Prostate gland (tissue), 2 donors: ENCODE measurements at regions not wholly inside any gene's neighbourhood (a gene's known extent, or its start where the extent isn't known, plus 50 kb on each side); places are given as distances from the start of the nearest gene placed in this dataset.

Experiments used
- DNase-seq: peaks from one replicate; pipeline ENCODE4 v3.0.0-alpha.2; 2019; ENCODE audit warnings: low spot score
- H3K27ac ChIP-seq, 2 donors: fragments of 200-600 bp; sonication (generic); 2 replicates each; pipeline ENCODE4 v1.5.1; 2017 to 2019
- H3K27me3 ChIP-seq: fragments of 200-600 bp; sonication (generic); replicated peaks from 2 replicates; pipeline ENCODE4 v1.5.1; 2019; ENCODE audit not compliant: insufficient read depth
- H3K36me3 ChIP-seq, 2 donors: fragments of 200-600 bp; sonication (generic); 1 replicate in 1 of 2; 2 replicates in 1 of 2; pipeline versions ENCODE4 v1.5.1 to v1.8.1; 2017 to 2019
- H3K4me1 ChIP-seq: fragments of 200-600 bp; sonication (generic); replicated peaks from 2 replicates; pipeline ENCODE4 v1.5.1; 2019
- H3K4me3 ChIP-seq, 2 donors: fragments of 200-600 bp; sonication (generic); 2 replicates each; pipeline ENCODE4 v1.5.1; 2017 to 2019
- H3K9me3 ChIP-seq: fragments of 200-600 bp; sonication (generic); 2 replicates; pipeline ENCODE4 v1.5.1; 2017
- POLR2A ChIP-seq: fragments of 450-650 bp; IDR thresholded peaks from one replicate; pipeline ENCODE4 v1.6.1; 2016; ENCODE audit warnings: antibody characterized with exemption, mild to moderate bottlenecking
- POLR2AphosphoS5 ChIP-seq: sonication (generic); formaldehyde crosslinking; IDR thresholded peaks from one replicate; pipeline ENCODE4 v1.6.1; 2017; ENCODE audit warnings: antibody characterized with exemption
- WGBS: methylation state at CpG from one replicate; pipeline ENCODE4 v1.1.5; 2018; 5-methylcytosine and 5-hydroxymethylcytosine counted together
- intact Hi-C: fragments of 100-400 bp; cut with DNase I; formaldehyde crosslinking; loops from one replicate; pipeline ENCODE4 v1.14.2; 2022
- TF ChIP-seq, protein P1 (sequence below), 4 experiments: fragments of 200-600 bp in 2 of 4; fragments of 450-650 bp in 2 of 4; sonication (generic) in 2 of 4; IDR thresholded peaks; 1 replicate in 3 of 4; 2 replicates in 1 of 4; pipeline ENCODE4 v1.5.1; 2016 to 2019; ENCODE audit warnings: antibody characterized with exemption in 4 of 4, mild to moderate bottlenecking in 2 of 4, moderate library complexity in 2 of 4

DNA sequence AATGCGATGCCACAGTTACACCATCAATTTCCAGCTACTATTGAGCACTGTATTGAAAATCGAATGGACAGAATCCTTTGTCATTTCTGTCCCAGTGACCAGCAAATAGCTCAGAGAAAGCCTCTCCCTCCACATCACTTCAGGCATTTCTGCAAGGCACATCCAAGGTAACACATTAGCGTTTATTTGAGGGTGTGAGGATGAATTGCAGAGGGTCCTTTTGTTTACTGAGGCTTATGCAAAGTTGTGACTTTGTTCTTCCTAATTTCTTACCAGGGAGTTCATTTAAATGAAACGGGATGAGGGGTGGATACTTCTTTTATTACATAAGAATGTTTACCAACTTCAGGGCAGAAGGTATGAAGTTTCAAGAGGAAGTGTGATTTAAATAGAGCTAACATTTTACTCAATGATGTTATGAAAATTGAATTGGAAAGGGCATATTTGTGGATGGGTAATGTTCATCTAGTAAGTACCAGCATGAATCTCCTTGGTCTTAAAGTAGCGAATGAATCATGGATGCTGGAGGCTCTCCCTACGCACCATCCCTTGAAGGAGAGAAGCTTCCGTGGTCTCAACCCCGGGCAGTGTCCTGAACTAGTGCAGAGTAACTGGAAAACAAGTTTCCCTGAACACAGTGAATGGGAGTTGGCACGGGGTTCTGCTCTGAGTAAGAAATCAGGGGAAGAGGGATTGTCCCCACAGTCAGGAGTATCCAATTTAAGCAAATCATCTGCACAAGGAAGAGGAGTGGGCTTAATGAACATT is 756.5 kb downstream of the GALR1 start:
- TF ChIP-seq POLR2A (no peak), POLR2AphosphoS5 (no peak)
- TF ChIP-seq, protein P1, sequence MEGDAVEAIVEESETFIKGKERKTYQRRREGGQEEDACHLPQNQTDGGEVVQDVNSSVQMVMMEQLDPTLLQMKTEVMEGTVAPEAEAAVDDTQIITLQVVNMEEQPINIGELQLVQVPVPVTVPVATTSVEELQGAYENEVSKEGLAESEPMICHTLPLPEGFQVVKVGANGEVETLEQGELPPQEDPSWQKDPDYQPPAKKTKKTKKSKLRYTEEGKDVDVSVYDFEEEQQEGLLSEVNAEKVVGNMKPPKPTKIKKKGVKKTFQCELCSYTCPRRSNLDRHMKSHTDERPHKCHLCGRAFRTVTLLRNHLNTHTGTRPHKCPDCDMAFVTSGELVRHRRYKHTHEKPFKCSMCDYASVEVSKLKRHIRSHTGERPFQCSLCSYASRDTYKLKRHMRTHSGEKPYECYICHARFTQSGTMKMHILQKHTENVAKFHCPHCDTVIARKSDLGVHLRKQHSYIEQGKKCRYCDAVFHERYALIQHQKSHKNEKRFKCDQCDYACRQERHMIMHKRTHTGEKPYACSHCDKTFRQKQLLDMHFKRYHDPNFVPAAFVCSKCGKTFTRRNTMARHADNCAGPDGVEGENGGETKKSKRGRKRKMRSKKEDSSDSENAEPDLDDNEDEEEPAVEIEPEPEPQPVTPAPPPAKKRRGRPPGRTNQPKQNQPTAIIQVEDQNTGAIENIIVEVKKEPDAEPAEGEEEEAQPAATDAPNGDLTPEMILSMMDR (IDR thresholded peaks at IDR 0.05): no peak
- H3K4me3 ChIP-seq: no peak overlapping the region
- DNase-seq: no peak
- H3K36me3 ChIP-seq: no peaks in the 10 kb centered on the region
- H3K9me3 ChIP-seq: no peaks in the 10 kb centered on the region
- intact Hi-C loops: no loop called here
- no peak overlapping the region for H3K27ac ChIP-seq
- 40% methylated on average over 9 of the region's 9 CpGs for WGBS
- no peaks in the 10 kb centered on the region for H3K27me3 ChIP-seq
- H3K4me1 ChIP-seq: no peaks in the 10 kb centered on the region

DNA sequence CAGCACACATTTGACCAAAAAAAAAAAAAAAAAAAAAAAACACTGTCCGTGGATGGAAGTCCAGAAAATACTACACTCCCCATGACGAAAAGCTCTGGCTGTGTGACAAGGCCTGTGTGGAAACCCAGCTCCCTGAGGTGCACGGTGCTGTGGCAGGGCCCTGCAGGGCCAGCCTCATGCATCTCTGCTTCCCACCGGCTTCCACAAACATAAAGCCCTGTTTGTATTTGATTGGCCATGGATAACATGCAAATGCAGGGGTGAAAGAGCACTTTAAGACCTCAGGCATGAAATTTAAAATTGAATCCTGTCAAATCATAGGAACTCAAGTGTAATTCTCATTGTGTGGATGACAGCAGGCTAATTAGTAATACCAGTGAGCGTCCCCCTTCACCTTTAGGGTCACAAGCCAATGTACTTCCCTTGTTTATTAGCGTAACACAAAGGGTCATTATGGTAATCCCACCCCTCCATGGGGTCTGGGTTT is 757.2 kb downstream of the GALR1 start:
- H3K27me3 ChIP-seq: no peaks in the 10 kb centered on the region
- H3K27ac ChIP-seq: no peak overlapping the region
- H3K9me3 ChIP-seq: no peaks in the 10 kb centered on the region
- WGBS: 50% methylated on average over 6 of the region's 6 CpGs
- no peaks in the 10 kb centered on the region for H3K4me1 ChIP-seq
- intact Hi-C loops: no loop called here
- H3K36me3 ChIP-seq: no peaks in the 10 kb centered on the region
- TF ChIP-seq POLR2AphosphoS5 (no peak), POLR2A (no peak)
- TF ChIP-seq, protein P1 (IDR thresholded peaks at IDR 0.05): no peak
- no peak overlapping the region for H3K4me3 ChIP-seq
- no peak for DNase-seq

DNA sequence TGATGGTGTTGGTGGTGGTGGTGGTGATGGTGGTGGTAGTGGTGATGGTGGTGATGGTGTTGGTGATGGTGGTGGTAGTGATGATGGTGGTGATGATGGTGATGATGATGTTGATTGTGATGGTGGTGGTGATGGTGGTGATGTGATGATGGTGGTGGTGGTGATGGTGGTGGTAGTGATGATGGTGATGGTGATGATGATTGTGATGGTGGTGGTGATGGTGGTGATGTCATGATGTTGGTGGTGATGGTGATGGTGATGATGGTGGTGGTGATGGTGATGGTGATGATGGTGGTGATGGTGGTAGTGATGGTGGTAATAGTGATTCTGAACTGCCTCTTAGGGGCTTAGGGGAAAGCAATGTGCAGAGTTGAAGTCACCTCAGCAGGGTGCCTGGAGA is 760.7 kb downstream of the GALR1 start:
- Histone ChIP-seq H3K27me3 (no peaks in the 10 kb centered on the region), H3K9me3 (no peaks in the 10 kb centered on the region)
- DNase-seq: no peak

DNA sequence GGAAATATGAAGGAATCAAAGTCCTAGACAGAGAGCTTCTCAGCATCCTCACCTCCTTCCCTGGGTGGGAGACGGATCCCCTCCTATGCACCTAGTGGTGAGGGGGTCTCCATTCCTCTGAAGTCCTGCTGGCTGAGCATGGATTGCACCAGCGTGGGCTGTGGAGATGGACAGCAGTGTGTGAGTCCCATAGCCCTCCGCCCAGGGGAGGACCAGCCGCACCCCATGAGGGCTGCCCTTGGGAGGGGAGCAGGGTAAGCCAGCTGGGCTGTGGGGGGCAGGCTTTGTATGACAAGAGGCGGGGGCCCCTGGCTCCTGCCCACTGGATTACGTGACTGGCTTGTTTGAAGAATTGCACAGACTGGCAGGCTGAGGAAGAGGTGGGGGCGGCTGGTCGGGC is 768.2 kb downstream of the GALR1 start:
- 78% methylated on average over 8 of the region's 8 CpGs for WGBS
- H3K27ac ChIP-seq: no peak overlapping the region
- H3K4me1 ChIP-seq: no peaks in the 10 kb centered on the region
- no peaks in the 10 kb centered on the region for H3K27me3 ChIP-seq
- TF ChIP-seq POLR2A (no peak), POLR2AphosphoS5 (no peak)
- TF ChIP-seq, protein P1 (IDR thresholded peaks at IDR 0.05): no peak
- no peak overlapping the region for H3K4me3 ChIP-seq
- no peaks in the 10 kb centered on the region for H3K9me3 ChIP-seq
- no peak for DNase-seq
- intact Hi-C loops: no loop called here
- no peaks in the 10 kb centered on the region for H3K36me3 ChIP-seq

More for the DNA sequence above, 760.7 kb downstream of the GALR1 start:
- no peaks in the 10 kb centered on the region for H3K4me1 ChIP-seq
- H3K4me3 ChIP-seq: no peak overlapping the region
- H3K36me3 ChIP-seq: no peaks in the 10 kb centered on the region
- intact Hi-C loops: no loop called here
- H3K27ac ChIP-seq: no peak overlapping the region
- TF ChIP-seq, protein P1 (IDR thresholded peaks at IDR 0.05): no peak
- TF ChIP-seq POLR2A (no peak), POLR2AphosphoS5 (no peak)

DNA sequence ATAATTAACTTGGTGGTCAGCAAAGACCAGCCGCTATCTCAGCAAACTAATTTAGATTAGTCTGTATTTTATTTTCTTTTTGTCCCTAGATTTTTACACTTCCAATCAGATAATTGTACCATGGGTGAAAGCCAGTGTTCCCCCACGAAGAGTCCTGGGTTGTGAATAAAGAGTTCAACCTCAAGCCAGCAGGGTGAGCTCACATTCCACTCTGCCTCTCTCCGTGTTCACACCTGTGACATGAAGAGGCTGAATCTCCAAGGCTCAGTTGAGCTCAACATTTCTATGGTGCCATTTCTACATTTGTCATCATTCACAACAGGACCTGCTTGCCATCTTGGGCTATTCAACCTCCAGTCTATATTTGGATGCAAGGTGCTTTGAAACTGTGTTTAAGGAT is 771.5 kb downstream of the GALR1 start:
- H3K9me3 ChIP-seq: no peaks in the 10 kb centered on the region
- H3K36me3 ChIP-seq: no peaks in the 10 kb centered on the region
- intact Hi-C loops: no loop called here
- DNase-seq: no peak
- no peaks in the 10 kb centered on the region for H3K27me3 ChIP-seq
- no peak overlapping the region for H3K27ac ChIP-seq
- H3K4me3 ChIP-seq: no peak overlapping the region
- no peaks in the 10 kb centered on the region for H3K4me1 ChIP-seq
- TF ChIP-seq POLR2A: no peak
- TF ChIP-seq, protein P1 (IDR thresholded peaks at IDR 0.05): peak in 1 of 4 experiments; percentile 10
- 50% methylated on average over 3 of the region's 3 CpGs for WGBS
